Spleen (tissue), 11 donors: ENCODE measurements at regions not wholly inside any gene's neighbourhood (a gene's known extent, or its start where the extent isn't known, plus 50 kb on each side); places are given as distances from the start of the nearest gene placed in this dataset.

Source experiments
- DNase-seq: peaks from one replicate; pipeline ENCODE4 v3.0.0-alpha.2; 2020
- H3K27ac ChIP-seq, 8 donors: fragments of 200-600 bp; sonication (generic) in 7 of 8; 1 replicate in 4 of 8; 2 replicates in 4 of 8; pipeline versions ENCODE4 v1.5.0 to v1.8.0; 2016 to 2021; ENCODE audit warnings: inconsistent platforms in 4 of 8, mild to moderate bottlenecking in 4 of 8, moderate library complexity in 1 of 8
- H3K27me3 ChIP-seq, 7 donors: fragments of 200-600 bp; sonication (generic) in 6 of 7; replicated peaks in 1 of 7; 1 replicate in 4 of 7; 2 replicates in 3 of 7; pipeline versions ENCODE4 v1.5.0 to v1.8.0; 2016 to 2021; ENCODE audit warnings: inconsistent platforms in 3 of 7, mild to moderate bottlenecking in 1 of 7
- H3K36me3 ChIP-seq, 6 donors: fragments of 200-600 bp; sonication (generic) in 5 of 6; 1 replicate in 4 of 6; 2 replicates in 2 of 6; pipeline versions ENCODE4 v1.5.0 to v1.8.0; 2016 to 2021; ENCODE audit warnings: inconsistent platforms in 2 of 6
- H3K4me1 ChIP-seq, 6 donors: fragments of 200-600 bp; sonication (generic) in 5 of 6; 1 replicate in 3 of 6; 2 replicates in 3 of 6; pipeline versions ENCODE4 v1.5.0 to v1.8.0; 2016 to 2021; ENCODE audit warnings: inconsistent platforms in 3 of 6
- H3K4me3 ChIP-seq, 8 donors: fragments of 200-600 bp; sonication (generic) in 7 of 8; 1 replicate in 4 of 8; 2 replicates in 4 of 8; pipeline versions ENCODE4 v1.5.0 to v1.8.0; 2016 to 2021; ENCODE audit warnings: inconsistent platforms in 4 of 8, mild to moderate bottlenecking in 4 of 8, moderate library complexity in 2 of 8
- H3K9me3 ChIP-seq, 8 donors: fragments of 200-600 bp; sonication (generic) in 7 of 8; 1 replicate in 4 of 8; 2 replicates in 4 of 8; pipeline versions ENCODE4 v1.5.0 to v1.8.0; 2016 to 2021; ENCODE audit warnings: inconsistent platforms in 4 of 8
- POLR2A ChIP-seq, 3 donors: fragments of 450-650 bp; IDR thresholded peaks; one replicate each; pipeline ENCODE4 v1.5.1; 2017; ENCODE audit warnings: antibody characterized with exemption in 3 of 3, mild to moderate bottlenecking in 1 of 3
- POLR2AphosphoS5 ChIP-seq, 3 donors: sonication (generic); formaldehyde crosslinking; IDR thresholded peaks; one replicate each; pipeline ENCODE4 v1.5.1; 2017; ENCODE audit warnings: antibody characterized with exemption in 3 of 3
- WGBS, 5 donors: extraction: QIAGEN DNeasy Blood & Tissue Kit in 3 of 5; methylation state at CpG; one replicate each; pipeline versions ENCODE4 v1.1.5 to v1.1.7; 2013 to 2018; 5-methylcytosine and 5-hydroxymethylcytosine counted together
- intact Hi-C: fragments of 100-400 bp; cut with DNase I; formaldehyde crosslinking; loops from one replicate; pipeline ENCODE4 v1.15.0; 2023; ENCODE audit warnings: low total_unique reads
- TF ChIP-seq, protein P1 (sequence below), 11 experiments: fragments of 200-600 bp in 7 of 11; fragments of 450-650 bp in 4 of 11; sonication (generic) in 4 of 11; IDR thresholded peaks in 8 of 11; conservative IDR thresholded peaks in 3 of 11; 1 replicate in 7 of 11; 2 replicates in 4 of 11; pipeline versions ENCODE4 v1.4.0 to v1.8.0; 2016 to 2021; ENCODE audit warnings: antibody characterized with exemption in 11 of 11, inconsistent platforms in 4 of 11, mild to moderate bottlenecking in 1 of 11
- donor health status: healthy with polysubstance abuse.
- donor health status: DM: no; HTN: no; CAD: no; lungs with moderate emphysema.
- donor health status: DM: no; HTN: no; CAD: no.
- donor health status: Bipolar disorder and iron deficiency.
- donor health status: healthy.
- donor health status: DM: no; HTN: no; CAD: no.
- donor health status: DM: yes; HTN: yes; CAD: no.

GRCh38 chr10:83603708-83604107, 535.6 kb upstream of the GHITM start:
- Histone ChIP-seq H3K9me3 (no peaks in the 10 kb centered on the region), H3K4me1 (no peaks in the 10 kb centered on the region), H3K27ac (no peak overlapping the region), H3K4me3 (no peak overlapping the region), H3K36me3 (no peaks in the 10 kb centered on the region), H3K27me3 (no peaks in the 10 kb centered on the region)
- intact Hi-C loops = no loop called here
- 42 to 78% (median 53%) methylated on average over 1 of the region's 1 CpG for WGBS, 5 donors
- TF ChIP-seq POLR2AphosphoS5 (IDR thresholded peaks at IDR 0.05) (no peak), POLR2A (IDR thresholded peaks at IDR 0.05) (no peak)
- TF ChIP-seq, protein P1, sequence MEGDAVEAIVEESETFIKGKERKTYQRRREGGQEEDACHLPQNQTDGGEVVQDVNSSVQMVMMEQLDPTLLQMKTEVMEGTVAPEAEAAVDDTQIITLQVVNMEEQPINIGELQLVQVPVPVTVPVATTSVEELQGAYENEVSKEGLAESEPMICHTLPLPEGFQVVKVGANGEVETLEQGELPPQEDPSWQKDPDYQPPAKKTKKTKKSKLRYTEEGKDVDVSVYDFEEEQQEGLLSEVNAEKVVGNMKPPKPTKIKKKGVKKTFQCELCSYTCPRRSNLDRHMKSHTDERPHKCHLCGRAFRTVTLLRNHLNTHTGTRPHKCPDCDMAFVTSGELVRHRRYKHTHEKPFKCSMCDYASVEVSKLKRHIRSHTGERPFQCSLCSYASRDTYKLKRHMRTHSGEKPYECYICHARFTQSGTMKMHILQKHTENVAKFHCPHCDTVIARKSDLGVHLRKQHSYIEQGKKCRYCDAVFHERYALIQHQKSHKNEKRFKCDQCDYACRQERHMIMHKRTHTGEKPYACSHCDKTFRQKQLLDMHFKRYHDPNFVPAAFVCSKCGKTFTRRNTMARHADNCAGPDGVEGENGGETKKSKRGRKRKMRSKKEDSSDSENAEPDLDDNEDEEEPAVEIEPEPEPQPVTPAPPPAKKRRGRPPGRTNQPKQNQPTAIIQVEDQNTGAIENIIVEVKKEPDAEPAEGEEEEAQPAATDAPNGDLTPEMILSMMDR (IDR thresholded peaks at IDR 0.05 in 8 of 11, conservative IDR thresholded peaks at IDR 0.05 in 3 of 11) = no peak
- DNase-seq = no peak

- no peaks in the 10 kb centered on the region for H3K36me3 ChIP-seq
- no peak for DNase-seq
Measured at GRCh38 chr10:83605783-83606630, 533.3 kb upstream of the GHITM start.

GRCh38 chr10:83607959-83608745, 531.2 kb upstream of the GHITM start:
- H3K27me3 ChIP-seq = no peaks in the 10 kb centered on the region
- no peaks in the 10 kb centered on the region for H3K4me1 ChIP-seq
- H3K9me3 ChIP-seq = no peaks in the 10 kb centered on the region
- intact Hi-C loops = no loop called here
- 87 to 92% (median 91%) methylated on average over 7 of the region's 7 CpGs for WGBS, 5 donors
- no peak for DNase-seq
- H3K4me3 ChIP-seq = no peak overlapping the region
- no peak overlapping the region for H3K27ac ChIP-seq
- TF ChIP-seq POLR2A (IDR thresholded peaks at IDR 0.05) (no peak), POLR2AphosphoS5 (IDR thresholded peaks at IDR 0.05) (no peak)
- TF ChIP-seq, protein P1 (IDR thresholded peaks at IDR 0.05 in 8 of 11, conservative IDR thresholded peaks at IDR 0.05 in 3 of 11) = no peak
- no peaks in the 10 kb centered on the region for H3K36me3 ChIP-seq

More at GRCh38 chr10:83605783-83606630, 533.3 kb upstream of the GHITM start:
- no peak overlapping the region for H3K27ac ChIP-seq
- H3K9me3 ChIP-seq = no peaks in the 10 kb centered on the region
- 70 to 88% (median 79%) methylated on average over 2 of the region's 2 CpGs for WGBS, 5 donors
- no peaks in the 10 kb centered on the region for H3K27me3 ChIP-seq
- TF ChIP-seq, protein P1 (IDR thresholded peaks at IDR 0.05 in 8 of 11, conservative IDR thresholded peaks at IDR 0.05 in 3 of 11) = no peak
- TF ChIP-seq POLR2A (IDR thresholded peaks at IDR 0.05) = no peak
- no peak for TF ChIP-seq POLR2AphosphoS5 (IDR thresholded peaks at IDR 0.05)
- intact Hi-C loops = no loop called here
- no peaks in the 10 kb centered on the region for H3K4me1 ChIP-seq
- no peak overlapping the region for H3K4me3 ChIP-seq

GRCh38 chr10:83612050-83612449, 527.3 kb upstream of the GHITM start:
- H3K4me3 ChIP-seq = no peak overlapping the region
- intact Hi-C loops = no loop called here
- no peak overlapping the region for H3K27ac ChIP-seq
- H3K9me3 ChIP-seq = peaks cover 0 to 6% (median 0%) of the 10 kb centered on the region in 8 donors
- WGBS, 5 donors = 66 to 89% (median 76%) methylated on average over 4 of the region's 4 CpGs
- no peak for DNase-seq
- no peaks in the 10 kb centered on the region for H3K27me3 ChIP-seq
- TF ChIP-seq POLR2AphosphoS5 (IDR thresholded peaks at IDR 0.05) = no peak
- TF ChIP-seq POLR2A (IDR thresholded peaks at IDR 0.05) = no peak
- TF ChIP-seq, protein P1 (IDR thresholded peaks at IDR 0.05 in 8 of 11, conservative IDR thresholded peaks at IDR 0.05 in 3 of 11) = no peak
- H3K36me3 ChIP-seq = no peaks in the 10 kb centered on the region
- H3K4me1 ChIP-seq = no peaks in the 10 kb centered on the region
